NCI-H345 treated with DMSO at 0.1 percent for 48 hours (cell line): ENCODE measurements at regions not wholly inside any gene's neighbourhood (a gene's known extent, or its start where the extent isn't known, plus 50 kb on each side); places are given as distances from the start of the nearest gene placed in this dataset.
"Not testable (repeated sequence)": the region's sequence is repeated elsewhere in the genome, so short reads cannot be mapped to it uniquely, and the experiment has no call there.

Experiments used
- DNase-seq: peaks from one replicate; lab custom pipeline; 2025; ENCODE audit not compliant: unreplicated experiment; lab: John Stamatoyannopoulos, UW

DNA sequence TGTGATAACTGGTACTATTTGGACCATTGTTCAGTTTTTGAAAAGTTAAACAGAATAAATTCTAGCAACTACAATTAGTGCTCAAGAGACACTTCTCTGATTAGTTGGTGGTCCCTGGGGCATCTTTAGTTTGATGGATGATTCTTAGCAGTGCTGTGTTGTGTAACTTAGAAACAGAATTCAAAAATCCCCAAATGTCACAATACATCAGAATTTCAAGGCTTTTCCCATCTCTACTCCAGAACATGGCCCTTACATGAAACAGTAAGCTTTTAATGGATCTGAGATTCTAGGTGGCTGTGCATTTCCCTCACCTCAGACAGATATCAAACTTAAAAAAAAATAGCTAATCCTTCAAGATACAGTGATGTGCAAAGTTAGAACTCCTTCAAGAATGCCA lies 104.4 kb upstream of the CXCL13 start:
- no peak for DNase-seq

- DNase-seq: no peak
Measured at GRCh38 chr4:77501851-77502250, 103.8 kb upstream of the CXCL13 start.

DNA sequence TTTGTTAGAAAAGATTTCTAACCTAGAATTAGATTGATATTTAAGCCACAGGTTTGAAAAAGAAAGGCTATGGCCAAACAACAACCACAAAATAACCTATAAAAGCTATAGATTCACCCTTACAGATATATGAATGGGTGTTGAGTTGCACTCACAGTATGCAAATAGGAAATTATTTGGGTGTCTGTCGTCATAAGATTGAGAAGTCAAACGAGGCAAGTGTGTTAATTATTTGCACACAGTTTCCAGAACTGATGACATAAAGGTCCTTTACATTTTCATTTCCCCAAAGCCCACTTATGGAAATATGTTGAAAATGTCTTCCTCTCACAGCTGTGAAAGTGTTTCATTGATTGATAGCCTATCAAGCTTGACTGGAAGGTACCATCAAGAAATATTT lies 101.2 kb upstream of the CXCL13 start:
- no peak for DNase-seq

DNA sequence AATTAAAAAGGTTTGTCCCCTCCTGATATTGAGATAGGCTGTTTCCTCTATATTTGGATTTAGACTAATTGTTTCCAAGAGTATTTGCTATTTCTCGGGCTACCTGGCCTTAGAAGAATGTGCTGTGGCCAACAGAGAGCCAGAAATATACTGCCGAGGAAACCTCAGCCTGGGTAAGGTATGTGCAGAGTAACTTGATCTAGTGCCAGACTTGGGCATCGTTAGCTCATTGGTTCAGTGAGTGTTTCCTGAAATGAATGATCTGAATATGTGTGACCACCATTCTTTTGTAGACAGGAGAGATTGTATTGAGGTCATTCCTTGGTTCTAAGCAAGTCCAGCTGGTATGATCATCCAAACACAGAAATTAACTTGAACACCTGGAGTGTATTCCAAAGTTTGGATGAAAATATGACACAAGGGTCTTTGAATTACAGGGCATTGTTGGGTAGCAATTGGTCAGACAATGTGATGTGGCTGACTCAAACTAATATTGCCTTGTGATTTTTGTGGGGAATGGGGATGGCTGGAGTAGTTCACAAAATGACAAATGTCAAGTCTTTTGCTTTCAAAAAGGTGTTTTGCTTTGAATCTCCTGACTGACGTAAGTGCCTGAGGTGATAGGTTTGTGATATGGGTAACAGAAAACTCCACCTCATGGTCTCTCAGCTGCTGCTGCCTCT lies 100.2 kb upstream of the CXCL13 start:
- no peak for DNase-seq

DNA sequence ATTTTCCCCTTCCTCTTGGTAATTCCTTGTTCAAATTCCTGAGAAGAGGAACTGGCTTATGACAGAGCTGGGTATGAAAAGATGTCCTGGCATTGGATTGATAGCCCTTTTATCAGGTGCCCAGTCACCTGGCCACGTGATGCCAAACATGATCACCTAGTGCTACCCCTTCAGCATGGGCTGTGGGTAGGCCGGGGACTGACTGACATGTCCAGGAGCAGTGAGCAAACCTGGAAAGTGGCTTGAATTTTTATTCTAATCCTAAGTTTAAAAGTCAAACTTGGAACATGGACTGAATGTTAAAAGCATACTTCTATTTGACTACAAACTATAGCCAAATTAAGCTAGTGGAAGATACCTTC lies 99.7 kb upstream of the CXCL13 start:
- DNase-seq: no peak

DNA sequence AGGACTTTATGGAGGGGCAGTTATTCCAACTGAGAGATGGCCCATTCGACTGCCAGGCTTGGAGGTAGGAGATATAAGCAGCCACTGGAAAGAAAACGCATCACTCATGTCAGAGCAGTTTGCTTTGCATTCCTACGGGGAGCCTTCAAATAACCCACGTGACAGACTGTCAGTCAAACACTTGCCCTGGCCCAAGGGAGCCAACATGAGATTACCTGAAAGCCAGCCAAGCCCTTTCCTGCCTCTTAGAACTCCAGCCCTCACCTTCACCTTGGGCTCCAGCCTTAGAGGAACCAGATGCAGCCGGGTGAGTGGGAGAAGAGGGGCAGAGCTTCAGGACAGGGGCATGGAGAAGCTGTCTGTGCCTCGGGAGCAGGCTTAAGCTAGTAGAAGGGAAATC lies 95.3 kb upstream of the CXCL13 start:
- DNase-seq: no peak

GRCh38 chr4:77525538-77525937 lies 80.1 kb upstream of the CXCL13 start:
- no peak for DNase-seq

GRCh38 chr4:77527900-77528299 lies 77.7 kb upstream of the CXCL13 start:
- not testable (repeated sequence) for DNase-seq

DNA sequence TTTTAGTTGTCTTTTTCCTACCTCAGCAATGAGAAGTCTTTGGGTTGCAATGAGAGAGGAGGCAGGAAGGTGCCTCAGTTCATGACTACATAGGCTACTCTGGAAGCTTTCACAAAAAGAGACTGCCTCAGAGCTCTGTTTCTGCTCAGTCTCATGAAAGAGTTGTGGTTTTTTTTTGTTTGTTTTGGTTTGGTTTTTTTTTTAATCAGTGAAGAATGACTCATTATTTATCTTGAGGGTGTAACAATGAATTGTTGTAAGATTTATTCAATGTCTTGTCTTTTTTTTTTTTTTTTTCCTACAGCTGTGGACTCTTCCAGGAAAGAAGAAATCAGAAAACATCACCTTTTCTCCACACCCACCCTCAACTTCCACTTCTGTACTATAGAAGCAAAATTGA lies 67.5 kb upstream of the CXCL13 start:
- DNase-seq: no peak

DNA sequence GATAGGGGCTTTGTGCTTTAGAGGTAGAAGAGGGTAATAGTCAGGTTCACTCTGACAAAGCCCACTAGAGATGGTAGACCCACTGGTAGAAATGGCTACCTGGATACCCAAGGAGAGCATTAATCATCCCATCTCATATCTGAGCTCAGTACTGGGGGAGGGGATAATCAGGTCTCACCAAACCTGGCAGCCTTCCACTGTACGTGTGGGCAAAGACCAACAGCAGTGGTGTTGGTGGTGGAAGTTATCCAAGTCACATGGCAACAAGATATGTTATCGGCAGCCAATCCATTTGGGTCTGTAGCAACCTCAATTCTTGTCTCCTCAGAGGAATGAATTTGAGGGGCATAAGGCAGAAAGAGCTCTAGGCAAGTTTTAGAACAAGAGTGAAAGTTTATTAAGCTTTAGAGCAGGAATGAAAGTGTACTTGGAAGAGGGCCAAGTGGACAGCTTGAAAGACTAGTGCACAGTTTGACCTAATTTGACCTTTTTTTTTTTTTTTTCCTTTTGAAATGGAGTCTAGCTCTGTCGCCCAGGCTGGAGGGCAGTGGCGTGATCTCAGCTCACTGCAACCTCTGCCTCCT lies 67.0 kb upstream of the CXCL13 start:
- no peak for DNase-seq
